ENCODE measurements at regions not wholly inside any gene's neighbourhood (a gene's known extent, or its start where the extent isn't known, plus 50 kb on each side); places are given as distances from the start of the nearest gene placed in this dataset.

- no peak for TF ChIP-seq CTCF (IDR thresholded peaks at IDR 0.05 in 2 of 3, conservative IDR thresholded peaks at IDR 0.05 in 1 of 3; ENCODE audit: control insufficient read depth in 2 of 3, extremely low read depth in 1 of 3, insufficient read depth in 1 of 3, low read depth in 3 of 3, low read length in 3 of 3)
- no peak for TF ChIP-seq RAD21 (IDR thresholded peaks at IDR 0.05; ENCODE audit: insufficient read depth, low read depth, low read length)
Observed at GRCh38 chr13:62629618-62630017, 1214.0 kb upstream of the PCDH20 start.
